C1 segment of cervical spinal cord (tissue), 14 donors: ENCODE measurements at regions not wholly inside any gene's neighbourhood (a gene's known extent, or its start where the extent isn't known, plus 50 kb on each side); places are given as distances from the start of the nearest gene placed in this dataset.
"Not testable (repeated sequence)": the region's sequence is repeated elsewhere in the genome, so short reads cannot be mapped to it uniquely, and the experiment has no call there.

ENCODE experiments used
- DNase-seq, 14 donors: peaks; one replicate each; lab custom pipeline; 2025; lab: John Stamatoyannopoulos, UW

GRCh38 chrX:74180716-74181115 is 123.3 kb upstream of the ZCCHC13 start:
- no peak for DNase-seq

DNA sequence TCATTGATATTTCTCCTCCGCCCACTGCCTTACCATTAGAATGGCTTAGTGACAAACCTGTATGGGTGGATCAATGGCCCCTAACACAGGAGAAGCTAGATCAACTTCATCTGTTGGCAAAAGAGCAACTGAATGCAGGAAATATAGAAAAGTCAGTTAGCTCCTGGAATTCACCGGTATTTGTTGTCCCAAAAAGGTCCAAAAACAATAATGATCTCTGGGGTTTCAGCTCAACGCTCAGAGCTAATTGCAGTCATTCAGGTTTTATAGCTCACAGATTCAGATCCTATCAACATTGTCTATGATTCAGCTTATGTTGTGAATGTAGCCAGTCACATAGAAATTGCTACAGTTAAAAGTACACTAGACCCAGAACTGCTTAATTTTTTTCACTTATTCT is 124.0 kb upstream of the ZCCHC13 start:
- no peak for DNase-seq

DNA sequence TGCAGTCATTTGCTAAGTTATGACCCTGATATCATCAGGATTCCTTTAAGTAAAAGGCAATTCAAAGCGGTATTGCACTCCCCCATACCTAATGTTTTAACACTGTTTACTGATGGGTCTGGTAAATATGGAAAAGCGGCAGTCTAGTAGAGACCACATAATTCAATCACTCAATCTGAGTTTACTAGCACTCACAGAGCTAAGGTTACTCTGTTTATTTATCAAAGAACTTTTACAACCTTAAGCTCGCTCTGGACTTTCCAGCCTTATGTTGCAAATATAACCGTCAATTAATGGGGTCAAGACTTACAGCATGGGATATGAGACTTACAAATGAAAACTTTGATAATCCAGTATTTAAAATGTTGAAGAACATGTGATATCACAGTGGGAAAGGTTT is 124.5 kb upstream of the ZCCHC13 start:
- DNase-seq, result no peak

GRCh38 chrX:74179071-74179470 is 124.9 kb upstream of the ZCCHC13 start:
- no peak for DNase-seq

GRCh38 chrX:74178536-74178935 is 125.4 kb upstream of the ZCCHC13 start:
- peak in 1 of 14 donors; percentile 0 for DNase-seq

GRCh38 chrX:74171465-74171864 is 132.5 kb upstream of the ZCCHC13 start:
- DNase-seq, result no peak

DNA sequence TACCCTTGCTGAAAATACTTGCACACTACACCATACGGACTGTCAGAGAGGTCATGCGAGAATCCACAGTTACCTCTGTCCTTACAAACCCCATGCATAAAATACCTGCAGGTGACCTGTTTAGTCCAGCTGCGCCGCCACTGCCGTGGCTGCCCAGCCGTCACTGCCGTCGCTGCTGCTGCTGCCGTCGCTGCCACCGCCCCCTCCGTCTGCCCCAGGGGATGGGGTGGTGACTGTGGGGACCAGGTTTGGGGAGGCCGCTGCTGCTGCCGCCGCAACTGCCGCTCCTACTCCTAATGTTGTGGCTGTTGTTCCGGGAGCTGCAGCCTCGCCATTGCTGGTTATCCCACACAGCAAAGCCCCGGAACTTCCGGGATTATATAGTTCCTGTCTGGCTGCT is 141.8 kb upstream of the ZCCHC13 start:
- DNase-seq, result no peak

GRCh38 chrX:74160816-74161215 is 143.2 kb upstream of the ZCCHC13 start:
- DNase-seq, result no peak

DNA sequence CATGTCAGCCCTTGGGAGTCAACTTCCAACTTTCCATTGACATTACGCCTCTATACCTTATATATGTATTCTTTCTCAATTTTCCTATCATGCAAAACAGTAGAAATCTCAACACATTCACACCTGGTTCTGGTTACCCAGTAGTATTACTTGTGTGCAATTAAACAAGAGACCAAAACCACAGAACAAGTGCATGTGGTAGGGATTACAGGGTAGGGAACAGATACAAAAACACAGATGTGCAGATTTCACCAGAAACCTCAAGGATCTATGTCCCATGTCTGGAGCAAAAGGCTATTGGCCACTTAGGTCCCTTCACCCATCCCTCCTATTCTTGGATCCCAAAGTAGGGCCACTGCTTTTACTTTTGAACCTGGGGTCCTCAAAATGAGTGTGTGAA is 143.6 kb upstream of the ZCCHC13 start:
- DNase-seq, result no peak

DNA sequence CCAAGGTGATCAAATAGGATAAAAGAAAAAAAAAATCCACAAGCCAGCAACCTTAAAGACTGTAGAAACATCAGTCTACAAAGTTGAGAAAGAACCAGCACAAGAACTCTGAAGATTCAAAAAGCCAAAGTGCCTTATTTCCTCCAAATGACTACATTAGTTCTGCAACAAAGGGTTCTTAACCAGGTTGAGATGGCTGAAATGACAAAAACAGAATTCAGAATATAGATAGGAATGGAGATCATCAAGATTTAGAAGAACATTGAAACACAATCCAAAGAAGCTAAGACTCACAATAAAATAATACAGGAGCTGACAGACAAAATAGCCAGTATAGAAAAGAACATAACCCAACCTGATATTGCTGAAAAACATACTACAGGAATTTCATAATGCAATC is 156.5 kb upstream of the ZCCHC13 start:
- no peak for DNase-seq

GRCh38 chrX:74138943-74139342 is 165.0 kb upstream of the ZCCHC13 start:
- no peak for DNase-seq

- DNase-seq, result peak in 4 of 14 donors; percentile 8 to 25 (median 17)
These were observed 170.7 kb upstream of the ZCCHC13 start for GRCh38 chrX:74133156-74133796.

DNA sequence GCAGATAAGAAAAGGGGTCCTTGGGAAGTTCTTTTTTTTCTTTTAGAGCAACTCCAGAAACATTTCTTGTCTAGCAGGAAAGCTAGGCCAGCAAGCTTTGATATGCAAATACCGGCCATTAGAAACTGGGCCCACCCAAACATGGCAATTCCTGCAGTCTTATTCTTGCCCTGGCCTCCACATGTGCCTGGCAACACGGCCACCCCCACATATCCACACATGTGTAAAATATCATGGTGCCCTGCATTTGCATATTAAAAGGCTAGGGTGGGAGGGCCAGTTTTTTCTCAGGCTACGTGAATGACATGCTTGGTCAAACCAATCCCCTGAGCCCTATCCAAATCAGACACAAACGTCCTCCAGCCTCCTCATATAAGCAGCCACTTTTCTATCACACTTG is 171.7 kb upstream of the ZCCHC13 start:
- no peak for DNase-seq

- no peak for DNase-seq
These were observed 184.7 kb upstream of the ZCCHC13 start for GRCh38 chrX:74119016-74119910.

DNA sequence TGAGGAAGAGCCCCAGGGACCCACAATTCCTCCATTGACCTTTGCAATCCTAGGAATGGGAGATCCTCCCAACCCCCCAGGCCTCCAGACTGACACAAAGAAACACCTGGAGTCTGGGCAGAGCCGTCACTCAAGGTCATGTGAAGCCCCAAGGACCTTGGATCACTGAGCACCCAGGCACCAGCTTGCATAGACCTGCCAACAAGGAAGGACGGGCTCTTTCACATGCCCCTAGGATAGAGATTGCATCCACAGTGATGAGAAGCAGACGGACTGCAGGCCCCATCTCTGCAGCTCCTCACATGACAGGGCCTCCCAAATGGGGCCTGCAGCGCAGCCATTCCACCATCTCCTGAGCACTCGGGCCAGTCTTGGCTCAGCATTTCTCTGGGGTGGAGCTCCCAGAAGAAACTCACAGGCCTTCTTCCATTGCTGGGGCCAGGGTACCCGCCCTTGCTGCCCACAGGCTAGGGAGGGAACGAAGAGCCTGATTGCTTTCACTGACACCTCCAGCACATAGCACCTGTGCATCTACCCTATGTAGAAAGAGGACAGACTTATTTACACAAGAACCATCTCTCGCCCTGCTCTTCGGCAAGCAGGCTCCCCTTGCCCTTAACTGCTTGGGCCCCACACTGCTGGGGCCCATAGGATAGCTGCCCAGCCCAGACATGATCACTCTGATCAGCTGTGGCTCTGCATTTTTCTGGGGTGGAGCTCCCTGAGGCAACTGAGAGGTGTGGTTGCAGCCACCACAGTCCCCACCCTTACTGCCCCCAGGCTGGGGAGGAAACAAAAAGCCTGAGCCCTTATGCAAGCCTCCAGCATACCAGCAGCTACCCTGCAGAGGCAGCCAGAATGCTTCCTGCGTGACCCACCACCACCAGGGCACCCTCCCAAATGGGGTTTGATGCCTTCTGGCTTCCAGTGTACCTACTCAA is 185.7 kb upstream of the ZCCHC13 start:
- DNase-seq, result no peak

DNA sequence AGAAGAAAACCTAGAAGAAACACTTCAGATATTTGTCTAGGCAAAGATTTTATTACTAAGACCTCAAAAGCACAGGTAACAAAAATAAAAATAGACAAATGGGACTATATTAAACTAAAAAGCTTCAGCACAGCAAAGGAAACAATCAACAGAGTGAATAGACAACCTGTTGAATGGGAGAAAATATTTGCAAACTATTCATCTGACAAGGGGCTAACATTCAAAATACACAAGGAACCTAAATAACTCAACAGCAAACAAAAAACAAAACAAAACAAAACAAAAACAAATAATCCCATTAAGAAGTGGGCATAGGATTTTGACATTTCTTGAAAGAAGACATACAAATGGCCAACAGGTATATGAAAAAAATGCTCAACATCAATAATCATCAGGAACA is 192.7 kb upstream of the ZCCHC13 start:
- no peak for DNase-seq

DNA sequence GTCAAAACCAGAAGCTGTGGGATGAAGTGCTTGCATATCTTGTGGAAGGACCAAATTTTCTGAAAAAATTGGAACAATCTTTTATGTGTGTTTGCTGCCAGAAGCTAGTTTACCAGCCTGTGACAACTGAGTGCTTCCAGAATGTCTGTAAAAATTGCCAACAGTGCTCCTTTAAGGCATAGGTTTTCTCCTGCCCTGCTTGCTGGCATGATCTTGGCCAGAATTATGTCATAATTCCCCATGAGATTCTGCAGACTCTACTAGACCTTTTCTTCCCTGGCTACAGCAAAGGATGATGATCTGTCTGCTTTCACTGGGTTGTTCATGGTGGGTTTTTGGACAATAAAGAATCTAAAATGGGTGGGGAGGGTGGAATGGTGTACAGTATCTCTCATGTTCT is 196.3 kb upstream of the ZCCHC13 start:
- no peak for DNase-seq

GRCh38 chrX:74104356-74105015 is 199.5 kb upstream of the ZCCHC13 start:
- no peak for DNase-seq

- not testable (repeated sequence) for DNase-seq
These were observed 205.6 kb upstream of the ZCCHC13 start for GRCh38 chrX:74098407-74098806.

- DNase-seq, result no peak
These were observed 213.9 kb upstream of the ZCCHC13 start for GRCh38 chrX:74090049-74090448.

DNA sequence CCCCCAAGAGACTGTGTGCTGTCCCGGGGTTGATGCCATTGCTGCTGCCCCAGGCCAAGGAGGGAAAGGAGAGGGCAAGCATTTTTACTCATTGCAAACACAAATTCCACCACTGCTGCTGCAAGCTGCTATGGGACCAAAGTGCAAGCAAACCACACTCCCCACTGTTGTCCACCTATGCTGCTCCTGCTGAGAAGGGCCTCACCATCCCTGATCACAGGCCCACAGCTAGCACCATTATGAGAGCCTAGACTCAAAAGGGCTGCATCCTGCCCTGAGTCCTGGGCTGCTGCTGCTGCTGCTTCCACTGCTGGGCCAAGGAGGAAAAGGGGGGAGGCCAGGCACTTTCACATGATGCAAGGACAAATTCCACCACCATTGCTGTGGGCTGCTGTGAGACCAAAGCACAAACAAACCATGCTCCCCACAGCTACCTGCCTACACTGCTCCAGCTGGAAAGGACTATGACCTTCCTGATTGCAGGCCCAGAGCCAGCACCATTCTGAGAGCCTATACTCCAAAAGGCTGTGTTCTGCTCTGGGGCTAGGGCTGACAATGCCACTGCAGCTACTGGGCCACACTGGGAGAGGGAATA is 218.2 kb upstream of the ZCCHC13 start:
- DNase-seq, result no peak
